GM13976 (cell line): ENCODE measurements at regions not wholly inside any gene's neighbourhood (a gene's known extent, or its start where the extent isn't known, plus 50 kb on each side); places are given as distances from the start of the nearest gene placed in this dataset.

Source experiments
- DNase-seq: peaks from one replicate; pipeline ENCODE4 v3.0.0; 2012; ENCODE audit warnings: low spot score
- CTCF ChIP-seq: IDR thresholded peaks from 2 replicates; pipeline ENCODE4 v1.5.1; 2012; ENCODE audit warnings: borderline replicate concordance, mild to moderate bottlenecking; ENCODE audit not compliant: insufficient read depth; ENCODE audit errors: extremely low read depth, missing control alignments, control extremely low read depth
- in situ Hi-C: fragments of 300-500 bp; cut with MboI; formaldehyde crosslinking; loops from one replicate; pipeline ENCODE4 v1.12.0; 2022; ENCODE audit warnings: low sequenced_read_pairs, mixed read lengths, inconsistent platforms; ENCODE audit not compliant: unreplicated experiment

DNA sequence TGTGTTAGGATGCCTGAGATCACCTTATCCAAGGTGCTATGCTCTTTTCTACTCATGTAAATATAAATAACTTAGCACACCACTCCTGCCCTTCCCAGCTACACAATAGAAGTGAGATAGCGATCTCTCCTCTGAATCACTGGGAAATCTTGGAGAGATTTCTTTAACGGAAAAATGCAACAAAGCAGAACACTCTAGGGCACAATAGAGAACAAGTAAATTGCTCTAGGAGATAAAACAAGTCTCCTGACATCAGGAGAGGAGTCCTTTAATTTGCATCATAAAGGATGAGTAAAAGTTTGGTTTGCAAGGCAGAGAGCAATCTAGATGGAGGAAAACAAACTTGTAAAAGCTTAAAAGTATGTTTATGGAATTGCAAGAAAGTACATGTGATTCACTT is 224.1 kb downstream of the PAX3 start:
- TF ChIP-seq CTCF, result no peak
- no peak for DNase-seq
- in situ Hi-C loops, result loop anchor here (25.0 kb wide), 1 partner anchor 488 kb away; no protein-coding TSS in a partner anchor

- DNase-seq, result no peak
- no peak for TF ChIP-seq CTCF
- in situ Hi-C loops, result loop anchor here (25.0 kb wide), 1 partner anchor 490 kb away; no protein-coding TSS in a partner anchor
Observed at GRCh38 chr2:222071911-222072310, 226.9 kb downstream of the PAX3 start.

DNA sequence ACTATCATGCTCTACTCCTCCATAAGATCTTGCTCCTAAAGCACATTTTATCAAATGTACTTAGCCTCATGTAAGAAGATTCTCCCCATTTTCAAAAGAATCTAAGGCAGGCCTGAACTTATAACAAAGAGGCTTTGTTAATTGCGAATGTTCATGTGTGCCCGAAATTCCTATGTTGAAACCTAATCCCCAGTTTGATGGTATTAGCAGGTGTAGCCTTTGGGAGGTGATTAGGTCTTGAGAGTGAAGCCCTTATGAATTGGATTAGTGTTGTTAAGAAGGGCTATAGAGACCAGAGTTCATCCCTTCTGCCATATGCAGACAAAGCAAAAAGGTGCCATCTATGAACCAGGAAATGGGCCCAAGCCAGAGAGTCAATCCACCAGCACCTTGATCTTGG is 234.5 kb downstream of the PAX3 start:
- DNase-seq, result no peak
- in situ Hi-C loops, result loop anchor here (25.0 kb wide), 1 partner anchor 498 kb away; no protein-coding TSS in a partner anchor
- TF ChIP-seq CTCF, result no peak

GRCh38 chr2:222058819-222059445 is 239.9 kb downstream of the PAX3 start:
- TF ChIP-seq CTCF, result no peak
- in situ Hi-C loops, result loop anchor here (10.0 to 25.0 kb wide), 2 partner anchors 256 to 503 kb away; no protein-coding TSS in a partner anchor
- DNase-seq, result no peak

GRCh38 chr2:222057347-222058073 is 241.3 kb downstream of the PAX3 start:
- TF ChIP-seq CTCF, result peak; percentile 35
- in situ Hi-C loops, result loop anchor here (10.0 to 25.0 kb wide), 2 partner anchors 257 to 505 kb away; no protein-coding TSS in a partner anchor
- peak; percentile 58 for DNase-seq

DNA sequence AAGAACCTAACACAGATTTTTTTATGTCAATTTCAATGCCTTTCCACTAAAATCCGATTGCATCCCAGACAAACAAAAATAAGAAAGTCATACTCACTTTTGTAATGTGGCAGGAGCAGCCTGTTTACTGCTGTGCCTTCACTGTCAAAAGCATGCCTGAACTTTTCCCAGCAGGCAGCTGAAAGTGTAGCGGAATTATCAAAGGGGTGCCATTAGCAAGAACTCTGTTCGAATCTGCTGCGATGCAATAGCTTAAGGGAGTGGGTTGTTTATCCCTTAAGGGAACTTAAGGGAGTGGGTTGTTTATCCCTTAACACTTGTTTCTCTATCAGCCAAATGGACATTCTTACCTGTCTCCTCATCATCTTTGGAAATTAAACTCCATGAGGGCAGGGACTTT is 243.5 kb downstream of the PAX3 start:
- no peak for DNase-seq
- in situ Hi-C loops, result loop anchor here (10.0 to 25.0 kb wide), 2 partner anchors 259 to 507 kb away; no protein-coding TSS in a partner anchor
- no peak for TF ChIP-seq CTCF
